ENCODE measurements at regions not wholly inside any gene's neighbourhood (a gene's known extent, or its start where the extent isn't known, plus 50 kb on each side); places are given as distances from the start of the nearest gene placed in this dataset.

- Mint-ChIP-seq H3K4me1 (peaks cover 56% of the 10 kb centered on the region), H3K4me3 (no peak overlapping the region), H3K27ac (peak overlapping the region in 2 of 3 experiments; percentile 56 to 63), H3K36me3 (ENCODE audit: low read depth) (no peaks in the 10 kb centered on the region), H3K27me3 (ENCODE audit: low read depth) (peaks cover 5% of the 10 kb centered on the region), H3K9me3 (no peaks in the 10 kb centered on the region)
- TF ChIP-seq, protein P1, sequence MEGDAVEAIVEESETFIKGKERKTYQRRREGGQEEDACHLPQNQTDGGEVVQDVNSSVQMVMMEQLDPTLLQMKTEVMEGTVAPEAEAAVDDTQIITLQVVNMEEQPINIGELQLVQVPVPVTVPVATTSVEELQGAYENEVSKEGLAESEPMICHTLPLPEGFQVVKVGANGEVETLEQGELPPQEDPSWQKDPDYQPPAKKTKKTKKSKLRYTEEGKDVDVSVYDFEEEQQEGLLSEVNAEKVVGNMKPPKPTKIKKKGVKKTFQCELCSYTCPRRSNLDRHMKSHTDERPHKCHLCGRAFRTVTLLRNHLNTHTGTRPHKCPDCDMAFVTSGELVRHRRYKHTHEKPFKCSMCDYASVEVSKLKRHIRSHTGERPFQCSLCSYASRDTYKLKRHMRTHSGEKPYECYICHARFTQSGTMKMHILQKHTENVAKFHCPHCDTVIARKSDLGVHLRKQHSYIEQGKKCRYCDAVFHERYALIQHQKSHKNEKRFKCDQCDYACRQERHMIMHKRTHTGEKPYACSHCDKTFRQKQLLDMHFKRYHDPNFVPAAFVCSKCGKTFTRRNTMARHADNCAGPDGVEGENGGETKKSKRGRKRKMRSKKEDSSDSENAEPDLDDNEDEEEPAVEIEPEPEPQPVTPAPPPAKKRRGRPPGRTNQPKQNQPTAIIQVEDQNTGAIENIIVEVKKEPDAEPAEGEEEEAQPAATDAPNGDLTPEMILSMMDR (IDR thresholded peaks at IDR 0.05; ENCODE audit: unreplicated experiment in 3 of 3), result no peak
Measured at GRCh38 chr11:130715877-130716220, 200.4 kb downstream of the SNX19 start.

GRCh38 chr11:130718120-130718519 lies 198.2 kb downstream of the SNX19 start:
- H3K9me3 Mint-ChIP-seq, result no peaks in the 10 kb centered on the region
- H3K27me3 Mint-ChIP-seq (ENCODE audit: low read depth), result peaks cover 9% of the 10 kb centered on the region
- peaks cover 50% of the 10 kb centered on the region for H3K4me1 Mint-ChIP-seq
- TF ChIP-seq, protein P1 (IDR thresholded peaks at IDR 0.05; ENCODE audit: unreplicated experiment in 3 of 3), result no peak
- peak overlapping the region; percentile 65 to 82 (median 70) for H3K27ac Mint-ChIP-seq
- H3K36me3 Mint-ChIP-seq (ENCODE audit: low read depth), result no peaks in the 10 kb centered on the region
- H3K4me3 Mint-ChIP-seq, result no peak overlapping the region

- TF ChIP-seq, protein P1 (IDR thresholded peaks at IDR 0.05; ENCODE audit: unreplicated experiment in 3 of 3), result no peak
- H3K4me1 Mint-ChIP-seq, result peaks cover 55% of the 10 kb centered on the region
- peak overlapping the region; percentile 96 to 97 (median 97) for H3K27ac Mint-ChIP-seq
- peak overlapping the region in 1 of 3 experiments; percentile 31 for H3K4me3 Mint-ChIP-seq
- no peaks in the 10 kb centered on the region for H3K36me3 Mint-ChIP-seq (ENCODE audit: low read depth)
- H3K27me3 Mint-ChIP-seq (ENCODE audit: low read depth), result peaks cover 9% of the 10 kb centered on the region
- no peaks in the 10 kb centered on the region for H3K9me3 Mint-ChIP-seq
Measured at GRCh38 chr11:130719220-130719915, 196.9 kb downstream of the SNX19 start.

DNA sequence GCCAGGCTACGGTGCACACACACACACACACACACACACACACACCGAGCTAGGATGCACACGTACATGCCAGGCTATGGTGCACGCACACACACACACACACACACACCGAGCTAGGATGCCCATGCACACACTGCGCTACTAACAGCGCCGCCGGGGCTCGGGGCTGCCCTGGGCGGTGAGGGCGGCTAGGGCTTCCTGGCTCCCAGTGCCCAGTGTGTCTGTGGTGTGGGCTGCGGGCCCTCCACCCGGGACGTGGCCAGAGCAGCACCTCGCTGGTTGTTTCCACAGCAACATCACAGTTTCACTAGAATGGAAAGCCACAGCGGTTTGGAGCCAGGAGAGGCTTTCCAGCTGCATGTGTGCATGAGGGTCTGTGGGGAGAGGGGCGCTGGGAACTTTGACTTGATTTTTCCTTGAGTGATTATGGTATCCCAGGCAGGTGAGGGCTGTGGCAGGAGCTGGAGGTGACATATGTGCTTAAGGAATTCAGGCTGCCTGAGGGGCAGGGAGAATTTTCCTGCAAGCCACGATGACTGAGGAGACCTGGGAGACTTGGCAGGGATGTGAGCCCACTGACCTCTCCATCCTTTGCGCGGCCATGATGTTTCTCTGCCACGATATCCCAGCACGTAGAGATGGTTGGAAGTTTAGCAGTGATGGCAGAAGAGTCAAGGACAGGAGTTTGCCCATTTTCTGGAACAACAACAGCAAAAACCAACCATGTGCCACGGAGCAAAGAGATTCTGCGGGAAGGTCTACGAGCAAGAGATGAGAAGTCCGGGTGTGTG lies 195.9 kb downstream of the SNX19 start:
- TF ChIP-seq, protein P1 (IDR thresholded peaks at IDR 0.05; ENCODE audit: unreplicated experiment in 3 of 3), result no peak
- Mint-ChIP-seq H3K27ac (peak overlapping the region; percentile 96 to 97 (median 97)), H3K27me3 (ENCODE audit: low read depth) (peaks cover 9% of the 10 kb centered on the region), H3K4me3 (no peak overlapping the region), H3K36me3 (ENCODE audit: low read depth) (no peaks in the 10 kb centered on the region), H3K4me1 (peaks cover 54% of the 10 kb centered on the region), H3K9me3 (no peaks in the 10 kb centered on the region)

DNA sequence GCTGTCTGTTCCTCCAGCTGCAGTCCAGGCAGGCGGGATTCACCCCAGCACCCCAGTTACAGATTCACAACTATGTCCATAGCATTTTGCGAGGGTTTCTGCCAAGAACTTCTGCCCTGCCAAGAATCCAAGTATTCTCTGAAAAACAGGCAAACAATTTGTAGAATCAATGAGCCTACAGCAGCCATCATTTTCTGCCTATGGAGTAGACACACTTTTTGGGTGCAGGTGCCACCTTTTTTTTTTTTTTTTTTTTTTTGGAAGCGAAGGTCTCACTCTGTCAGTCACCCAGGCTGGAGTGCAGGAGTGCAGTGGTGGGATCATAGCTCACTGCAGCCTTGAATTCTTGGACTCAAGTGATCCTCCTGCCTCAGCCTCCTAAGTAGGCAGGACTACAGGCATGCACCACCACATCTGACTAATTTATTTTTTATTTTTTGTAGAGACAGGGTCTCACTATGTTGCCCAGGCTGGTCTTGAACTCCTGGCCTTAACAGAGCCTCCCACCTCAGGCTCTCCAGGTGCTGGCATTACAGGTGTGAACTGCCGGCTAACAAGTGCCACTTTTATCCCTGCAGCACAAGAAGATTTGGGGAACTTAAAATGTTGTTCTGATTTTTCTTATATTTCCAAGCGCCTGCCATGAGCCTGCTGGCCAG lies 195.1 kb downstream of the SNX19 start:
- Mint-ChIP-seq H3K4me3 (no peak overlapping the region), H3K36me3 (ENCODE audit: low read depth) (no peaks in the 10 kb centered on the region), H3K27ac (peak overlapping the region; percentile 37 to 97 (median 96)), H3K27me3 (ENCODE audit: low read depth) (peaks cover 9% of the 10 kb centered on the region), H3K4me1 (peaks cover 56% of the 10 kb centered on the region), H3K9me3 (no peaks in the 10 kb centered on the region)
- TF ChIP-seq, protein P1 (IDR thresholded peaks at IDR 0.05; ENCODE audit: unreplicated experiment in 3 of 3), result no peak
